HUES48 (cell line): ENCODE measurements at regions not wholly inside any gene's neighbourhood (a gene's known extent, or its start where the extent isn't known, plus 50 kb on each side); places are given as distances from the start of the nearest gene placed in this dataset.

Source experiments
- H3K27ac ChIP-seq: one replicate; pipeline ENCODE4 v1.7.0; 2013; ENCODE audit warnings: low read depth, low read length, inconsistent platforms
- H3K27me3 ChIP-seq: 2 replicates; pipeline ENCODE4 v1.6.1; 2013; ENCODE audit warnings: mild to moderate bottlenecking, low read length; ENCODE audit not compliant: control insufficient read depth, insufficient read depth
- H3K36me3 ChIP-seq: 2 replicates; pipeline ENCODE4 v1.6.1; 2013; ENCODE audit warnings: low read length; ENCODE audit not compliant: control insufficient read depth, insufficient read depth
- H3K4me1 ChIP-seq: 2 replicates; pipeline ENCODE4 v1.6.1; 2013; ENCODE audit warnings: mild to moderate bottlenecking, low read length; ENCODE audit not compliant: control insufficient read depth, insufficient read depth
- H3K4me3 ChIP-seq: 2 replicates; pipeline ENCODE4 v1.5.1; 2013; ENCODE audit warnings: mild to moderate bottlenecking, low read depth, low read length
- H3K9ac ChIP-seq: 2 replicates; pipeline ENCODE4 v1.6.1; 2013; ENCODE audit warnings: mild to moderate bottlenecking, low read depth, low read length, moderate library complexity
- H3K9me3 ChIP-seq: 2 replicates; pipeline ENCODE4 v1.6.1; 2013; ENCODE audit warnings: low read length; ENCODE audit not compliant: control insufficient read depth, insufficient read depth

GRCh38 chr2:191538334-191538903, 139.5 kb upstream of the NABP1 start:
- H3K9ac ChIP-seq, result no peak overlapping the region
- no peak overlapping the region for H3K27ac ChIP-seq
- peaks cover 10% of the 10 kb centered on the region; the same call in 1 of the 2 replicates for H3K4me1 ChIP-seq
- H3K36me3 ChIP-seq, result no peaks in the 10 kb centered on the region
- H3K4me3 ChIP-seq, result no peak overlapping the region
- H3K27me3 ChIP-seq, result no peaks in the 10 kb centered on the region
- no peaks in the 10 kb centered on the region for H3K9me3 ChIP-seq

- Histone ChIP-seq H3K9ac (no peak overlapping the region), H3K36me3 (no peaks in the 10 kb centered on the region), H3K4me3 (no peak overlapping the region), H3K27me3 (no peaks in the 10 kb centered on the region), H3K4me1 (peaks cover 14% of the 10 kb centered on the region; the same call in 1 of the 2 replicates), H3K27ac (no peak overlapping the region), H3K9me3 (no peaks in the 10 kb centered on the region)
Measured at GRCh38 chr2:191539068-191539467, 138.9 kb upstream of the NABP1 start.

GRCh38 chr2:191540681-191541080, 137.3 kb upstream of the NABP1 start:
- H3K4me3 ChIP-seq, result no peak overlapping the region

GRCh38 chr2:191543708-191544107, 134.2 kb upstream of the NABP1 start:
- Histone ChIP-seq H3K9me3 (no peaks in the 10 kb centered on the region), H3K4me3 (no peak overlapping the region), H3K27ac (no peak overlapping the region), H3K9ac (no peak overlapping the region), H3K27me3 (no peaks in the 10 kb centered on the region), H3K36me3 (no peaks in the 10 kb centered on the region), H3K4me1 (peaks cover 11% of the 10 kb centered on the region; the same call in 1 of the 2 replicates)

More at GRCh38 chr2:191540681-191541080, 137.3 kb upstream of the NABP1 start:
- no peaks in the 10 kb centered on the region for H3K36me3 ChIP-seq
- no peak overlapping the region for H3K27ac ChIP-seq
- H3K27me3 ChIP-seq, result no peaks in the 10 kb centered on the region
- no peaks in the 10 kb centered on the region for H3K9me3 ChIP-seq
- H3K9ac ChIP-seq, result no peak overlapping the region
- peaks cover 16% of the 10 kb centered on the region; the same call in 1 of the 2 replicates for H3K4me1 ChIP-seq

GRCh38 chr2:191544461-191545062, 133.4 kb upstream of the NABP1 start:
- Histone ChIP-seq H3K27me3 (no peaks in the 10 kb centered on the region), H3K36me3 (no peaks in the 10 kb centered on the region), H3K9me3 (no peaks in the 10 kb centered on the region), H3K4me1 (peaks cover 7% of the 10 kb centered on the region; the same call in 1 of the 2 replicates), H3K4me3 (no peak overlapping the region), H3K27ac (no peak overlapping the region), H3K9ac (no peak overlapping the region)

DNA sequence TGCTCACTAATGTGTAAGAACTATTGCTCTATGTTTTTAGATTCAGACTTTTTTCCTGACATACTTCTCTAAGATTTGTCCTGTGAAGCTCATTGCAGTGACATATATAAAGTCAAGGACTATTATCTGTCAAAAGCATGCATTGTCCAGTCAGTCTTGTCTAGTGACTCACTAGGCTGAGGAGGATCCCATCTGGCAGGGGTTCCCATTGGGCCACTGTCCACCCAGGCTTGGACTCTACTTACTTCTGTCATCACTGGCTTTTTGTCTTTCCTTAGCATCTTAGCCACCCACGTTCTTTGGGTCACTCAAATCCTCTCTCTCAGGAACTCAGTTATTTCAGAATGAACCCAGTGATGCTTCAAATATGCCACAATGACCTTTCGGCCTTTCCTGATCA, 132.6 kb upstream of the NABP1 start:
- H3K9me3 ChIP-seq, result no peaks in the 10 kb centered on the region
- H3K27me3 ChIP-seq, result no peaks in the 10 kb centered on the region
- H3K4me3 ChIP-seq, result no peak overlapping the region
- H3K4me1 ChIP-seq, result 0 out of 2 replicates have a peak, but pooled peaks cover 6% of the 10 kb centered on the region
- no peak overlapping the region for H3K27ac ChIP-seq
- H3K36me3 ChIP-seq, result no peaks in the 10 kb centered on the region
- H3K9ac ChIP-seq, result no peak overlapping the region

DNA sequence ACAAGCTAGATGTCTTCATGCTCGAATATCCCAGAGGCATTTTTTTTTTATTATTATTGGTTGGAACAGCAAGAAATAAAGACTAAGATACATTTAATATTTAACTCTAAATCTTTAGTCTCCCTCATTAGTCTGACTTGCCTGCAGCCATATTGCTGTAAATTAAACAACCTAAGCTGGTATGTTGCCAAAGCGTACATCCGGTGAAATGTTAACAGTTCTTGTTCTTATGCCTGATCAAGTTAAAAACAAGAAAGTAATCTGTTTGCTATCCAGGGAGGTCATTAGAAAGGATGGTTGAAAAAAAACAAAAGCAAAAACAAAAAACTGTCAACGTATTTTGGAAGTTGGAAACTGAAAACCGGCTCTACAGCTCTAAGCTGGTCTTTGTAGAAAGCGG, 125.9 kb upstream of the NABP1 start:
- Histone ChIP-seq H3K27me3 (no peaks in the 10 kb centered on the region), H3K27ac (no peak overlapping the region), H3K9ac (no peak overlapping the region), H3K9me3 (no peaks in the 10 kb centered on the region), H3K4me3 (no peak overlapping the region), H3K4me1 (peaks cover 3% of the 10 kb centered on the region; the same call in 1 of the 2 replicates), H3K36me3 (no peaks in the 10 kb centered on the region)

DNA sequence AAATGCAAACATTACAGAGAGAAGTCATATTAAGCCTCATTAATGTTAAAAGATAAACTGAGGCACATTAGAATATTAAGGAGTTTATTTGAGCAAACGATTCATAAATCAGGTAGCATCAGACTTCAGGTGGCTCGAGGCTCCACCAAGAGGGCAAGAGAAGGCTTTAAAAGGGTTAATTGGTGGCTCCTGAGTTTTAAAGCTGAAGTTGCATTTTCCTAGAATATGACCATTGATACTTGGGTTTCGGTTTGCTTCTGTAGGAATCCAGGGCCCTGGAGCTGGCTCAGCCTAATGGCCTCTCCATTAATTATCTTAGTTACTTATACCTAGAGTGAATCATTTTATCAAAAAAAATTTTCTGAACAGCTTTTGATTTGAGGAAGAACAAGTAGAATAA, 123.7 kb upstream of the NABP1 start:
- peaks cover 3% of the 10 kb centered on the region; the same call in 1 of the 2 replicates for H3K4me1 ChIP-seq
- H3K36me3 ChIP-seq, result no peaks in the 10 kb centered on the region

GRCh38 chr2:191555092-191555742, 122.7 kb upstream of the NABP1 start:
- Histone ChIP-seq H3K4me3 (no peak overlapping the region), H3K4me1 (peaks cover 3% of the 10 kb centered on the region; the same call in 1 of the 2 replicates), H3K27ac (no peak overlapping the region), H3K9ac (no peak overlapping the region), H3K9me3 (no peaks in the 10 kb centered on the region), H3K36me3 (no peaks in the 10 kb centered on the region), H3K27me3 (no peaks in the 10 kb centered on the region)

More for the DNA sequence above, 123.7 kb upstream of the NABP1 start:
- no peak overlapping the region for H3K9ac ChIP-seq
- H3K27ac ChIP-seq, result no peak overlapping the region
- no peaks in the 10 kb centered on the region for H3K27me3 ChIP-seq
- H3K9me3 ChIP-seq, result no peaks in the 10 kb centered on the region
- H3K4me3 ChIP-seq, result no peak overlapping the region

- no peak overlapping the region for H3K27ac ChIP-seq
- H3K36me3 ChIP-seq, result no peaks in the 10 kb centered on the region
- no peaks in the 10 kb centered on the region for H3K27me3 ChIP-seq
- H3K9ac ChIP-seq, result no peak overlapping the region
- H3K4me1 ChIP-seq, result peaks cover 3% of the 10 kb centered on the region; the same call in 1 of the 2 replicates
- H3K4me3 ChIP-seq, result no peak overlapping the region
- H3K9me3 ChIP-seq, result no peaks in the 10 kb centered on the region
Measured at GRCh38 chr2:191556463-191556862, 121.5 kb upstream of the NABP1 start.

GRCh38 chr2:191557841-191558240, 120.1 kb upstream of the NABP1 start:
- H3K4me3 ChIP-seq, result no peak overlapping the region
- H3K9ac ChIP-seq, result no peak overlapping the region
- H3K27ac ChIP-seq, result no peak overlapping the region
- peaks cover 3% of the 10 kb centered on the region; the same call in 1 of the 2 replicates for H3K4me1 ChIP-seq
- H3K36me3 ChIP-seq, result no peaks in the 10 kb centered on the region
- no peaks in the 10 kb centered on the region for H3K27me3 ChIP-seq
- H3K9me3 ChIP-seq, result no peaks in the 10 kb centered on the region
